ENCODE measurements at regions not wholly inside any gene's neighbourhood (a gene's known extent, or its start where the extent isn't known, plus 50 kb on each side); places are given as distances from the start of the nearest gene placed in this dataset.

DNA sequence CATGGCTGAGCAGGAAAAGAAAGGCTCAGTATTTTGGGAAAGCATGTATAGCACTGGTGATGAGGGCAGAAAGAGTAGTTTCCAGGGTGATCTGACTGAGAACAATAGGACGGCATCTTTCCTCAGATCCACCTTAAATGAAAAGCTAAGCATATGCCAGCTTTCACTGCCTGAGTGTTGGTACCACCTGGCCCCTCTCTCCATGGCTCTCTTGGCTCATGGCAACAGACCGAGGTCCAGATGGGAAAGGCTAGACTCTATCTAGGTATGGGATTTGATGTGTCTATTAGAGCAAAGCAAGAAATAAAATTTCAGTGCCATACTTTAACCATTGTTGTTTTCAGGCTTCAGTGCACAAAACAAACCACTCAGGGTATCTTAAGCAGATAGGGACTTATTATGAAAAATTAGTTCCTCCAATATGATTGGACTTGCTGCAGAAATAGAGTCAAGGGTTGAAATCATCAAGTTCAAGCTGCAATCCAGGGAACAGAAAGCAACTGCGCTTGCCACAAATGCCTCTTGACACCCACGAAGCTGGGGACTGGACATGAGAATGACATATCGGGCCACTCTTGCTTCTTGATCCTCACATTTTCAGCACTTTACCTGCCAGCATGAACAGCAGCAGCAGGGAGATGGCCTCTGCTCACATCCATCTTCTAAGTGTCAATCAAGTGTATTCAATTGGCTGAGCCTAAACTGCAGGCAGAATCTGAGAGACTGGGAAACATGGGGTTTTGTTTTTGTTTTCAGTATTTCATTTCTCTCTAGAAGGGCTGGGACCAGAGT is 64.0 kb upstream of the SNX19 start:
- TF ChIP-seq, protein P1, sequence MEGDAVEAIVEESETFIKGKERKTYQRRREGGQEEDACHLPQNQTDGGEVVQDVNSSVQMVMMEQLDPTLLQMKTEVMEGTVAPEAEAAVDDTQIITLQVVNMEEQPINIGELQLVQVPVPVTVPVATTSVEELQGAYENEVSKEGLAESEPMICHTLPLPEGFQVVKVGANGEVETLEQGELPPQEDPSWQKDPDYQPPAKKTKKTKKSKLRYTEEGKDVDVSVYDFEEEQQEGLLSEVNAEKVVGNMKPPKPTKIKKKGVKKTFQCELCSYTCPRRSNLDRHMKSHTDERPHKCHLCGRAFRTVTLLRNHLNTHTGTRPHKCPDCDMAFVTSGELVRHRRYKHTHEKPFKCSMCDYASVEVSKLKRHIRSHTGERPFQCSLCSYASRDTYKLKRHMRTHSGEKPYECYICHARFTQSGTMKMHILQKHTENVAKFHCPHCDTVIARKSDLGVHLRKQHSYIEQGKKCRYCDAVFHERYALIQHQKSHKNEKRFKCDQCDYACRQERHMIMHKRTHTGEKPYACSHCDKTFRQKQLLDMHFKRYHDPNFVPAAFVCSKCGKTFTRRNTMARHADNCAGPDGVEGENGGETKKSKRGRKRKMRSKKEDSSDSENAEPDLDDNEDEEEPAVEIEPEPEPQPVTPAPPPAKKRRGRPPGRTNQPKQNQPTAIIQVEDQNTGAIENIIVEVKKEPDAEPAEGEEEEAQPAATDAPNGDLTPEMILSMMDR (IDR thresholded peaks at IDR 0.05; ENCODE audit: borderline replicate concordance, extremely low read depth, low read length, poor library complexity, severe bottlenecking), result no peak
- TF ChIP-seq EZH2 (IDR thresholded peaks at IDR 0.05; ENCODE audit: borderline replicate concordance, low read depth, low read length, severe bottlenecking), result no peak
